K562 (cell line): ENCODE measurements at regions not wholly inside any gene's neighbourhood (a gene's known extent, or its start where the extent isn't known, plus 50 kb on each side); places are given as distances from the start of the nearest gene placed in this dataset.

ENCODE experiments used
- ATF1 ChIP-seq, 2 experiments: fragments of 450-650 bp in 1 of 2; IDR thresholded peaks; 2 replicates each; pipeline ENCODE4 v1.6.1; 2016; ENCODE audit warnings: missing compliant biosample characterization in 1 of 2, missing genetic modification characterization in 1 of 2
- CBX2 ChIP-seq: fragments of 200-600 bp; sonication (generic); IDR thresholded peaks from one replicate; pipeline ENCODE4 v1.6.1; 2012; ENCODE audit warnings: mild to moderate bottlenecking, low read length, inconsistent platforms; ENCODE audit not compliant: insufficient read depth, poor library complexity, severe bottlenecking
- CHD1 ChIP-seq: fragments of 200-600 bp; sonication (generic); IDR thresholded peaks from one replicate; pipeline ENCODE4 v1.6.1; 2012; ENCODE audit warnings: mild to moderate bottlenecking, moderate library complexity, low read length, inconsistent platforms
- CTCF ChIP-seq, 3 experiments: IDR thresholded peaks in 2 of 3; conservative IDR thresholded peaks in 1 of 3; 2 replicates each; pipeline ENCODE4 v1.5.1; 2011 to 2012; ENCODE audit warnings: low read length in 3 of 3, mild to moderate bottlenecking in 3 of 3, control low read depth in 2 of 3, improper control_type of control experiment in 1 of 3, inconsistent platforms in 1 of 3, low read depth in 1 of 3, mixed read lengths in 1 of 3, moderate library complexity in 1 of 3; ENCODE audit not compliant: insufficient read depth in 2 of 3
- CTCFL ChIP-seq: IDR thresholded peaks from 2 replicates; pipeline ENCODE4 v1.6.1; 2011; ENCODE audit warnings: borderline replicate concordance, low read depth, mild to moderate bottlenecking, moderate library complexity, low read length; ENCODE audit not compliant: insufficient read depth, poor library complexity, severe bottlenecking
- ERF ChIP-seq: fragments of 450-650 bp; formaldehyde crosslinking; IDR thresholded peaks from 2 replicates; pipeline ENCODE4 v1.4.0; 2020; ENCODE audit warnings: mild to moderate bottlenecking, mixed read lengths
- FOXM1 ChIP-seq, 2 experiments: fragments of 450-650 bp in 1 of 2; sonication (generic) in 1 of 2; formaldehyde crosslinking in 1 of 2; IDR thresholded peaks; 2 replicates each; pipeline versions ENCODE4 v1.6.1 to v1.9.0; 2017 to 2022; ENCODE audit warnings: low read depth in 2 of 2, mild to moderate bottlenecking in 2 of 2, missing genetic modification reagents in 1 of 2, moderate library complexity in 1 of 2
- MXI1 ChIP-seq: IDR thresholded peaks from 2 replicates; pipeline ENCODE4 v1.6.1; 2011; ENCODE audit warnings: low read depth, mild to moderate bottlenecking, improper control_type of control experiment, low read length
- NR4A1 ChIP-seq, 2 experiments: fragments of 250-450 bp in 1 of 2; fragments of 450-650 bp in 1 of 2; sonication (Bioruptor Pico) in 1 of 2; IDR thresholded peaks; 2 replicates each; pipeline versions ENCODE4 v1.4.0 to v1.6.1; 2016 to 2020; ENCODE audit warnings: mild to moderate bottlenecking in 2 of 2, missing compliant biosample characterization in 1 of 2, missing genetic modification characterization in 1 of 2, moderate library complexity in 1 of 2
- REST ChIP-seq, 2 experiments: fragments of 450-650 bp; formaldehyde crosslinking in 1 of 2; IDR thresholded peaks; 2 replicates each; pipeline versions ENCODE4 v1.4.0 to v1.6.1; 2014 to 2020; ENCODE audit warnings: mild to moderate bottlenecking in 2 of 2, borderline replicate concordance in 1 of 2, low read depth in 1 of 2
- TARDBP ChIP-seq: fragments of 450-650 bp; IDR thresholded peaks from 2 replicates; pipeline ENCODE4 v1.6.1; 2016
- ZNF707 ChIP-seq: fragments of 250-450 bp; sonication (Bioruptor Pico); conservative IDR thresholded peaks from 2 replicates; pipeline ENCODE4 v1.8.0; 2022; ENCODE audit warnings: inconsistent platforms, mild to moderate bottlenecking, moderate library complexity
- TF ChIP-seq, protein P1 (sequence below): fragments of 450-650 bp; formaldehyde crosslinking; IDR thresholded peaks from 2 replicates; pipeline ENCODE4 v1.4.0; 2020; ENCODE audit warnings: mild to moderate bottlenecking, moderate library complexity

DNA sequence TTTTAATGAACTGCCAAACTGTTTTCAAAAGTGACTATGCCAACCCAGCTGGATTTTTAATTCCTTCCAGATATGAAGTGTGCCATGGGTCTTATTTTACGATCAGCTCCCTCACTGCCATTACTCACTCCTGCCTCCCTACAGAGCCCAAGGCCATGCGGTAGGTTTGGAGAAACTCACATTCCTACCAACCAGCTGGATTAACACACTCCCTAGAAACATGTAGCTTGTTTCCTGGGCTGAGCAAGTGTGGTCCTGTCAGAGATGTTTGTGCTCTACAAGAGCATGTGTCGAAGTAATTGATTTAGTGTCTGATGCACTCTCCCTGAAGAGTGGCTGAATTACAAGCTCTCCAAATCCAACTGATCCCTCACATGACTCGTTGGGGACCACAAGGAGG lies 82.5 kb downstream of the SPP2 start:
- TF ChIP-seq REST (IDR thresholded peaks at IDR 0.05; ENCODE audit: borderline replicate concordance) = no peak
- no peak for TF ChIP-seq REST (CRISPR knock-in tag; IDR thresholded peaks at IDR 0.05; ENCODE audit: low read depth)
- no peak for TF ChIP-seq FOXM1 (IDR thresholded peaks at IDR 0.05; ENCODE audit: low read depth)
- TF ChIP-seq FOXM1 (CRISPR knock-in tag; IDR thresholded peaks at IDR 0.05; ENCODE audit: low read depth) = no peak
- no peak for TF ChIP-seq ZNF707 (CRISPR knock-in tag)
- no peak for TF ChIP-seq NR4A1 (CRISPR knock-in tag; IDR thresholded peaks at IDR 0.05)
- TF ChIP-seq NR4A1 (tag; IDR thresholded peaks at IDR 0.05) = no peak
- TF ChIP-seq ATF1 (CRISPR knock-in tag; IDR thresholded peaks at IDR 0.05) = no peak
- TF ChIP-seq ATF1 (tag; IDR thresholded peaks at IDR 0.05) = no peak
- no peak for TF ChIP-seq CTCF (IDR thresholded peaks at IDR 0.05 in 2 of 3, conservative IDR thresholded peaks at IDR 0.05 in 1 of 3; ENCODE audit: insufficient read depth in 2 of 3, low read depth in 1 of 3, low read length in 3 of 3)
- TF ChIP-seq ERF (CRISPR knock-in tag) = no peak
- no peak for TF ChIP-seq CHD1
- TF ChIP-seq MXI1 = no peak
- TF ChIP-seq, protein P1, sequence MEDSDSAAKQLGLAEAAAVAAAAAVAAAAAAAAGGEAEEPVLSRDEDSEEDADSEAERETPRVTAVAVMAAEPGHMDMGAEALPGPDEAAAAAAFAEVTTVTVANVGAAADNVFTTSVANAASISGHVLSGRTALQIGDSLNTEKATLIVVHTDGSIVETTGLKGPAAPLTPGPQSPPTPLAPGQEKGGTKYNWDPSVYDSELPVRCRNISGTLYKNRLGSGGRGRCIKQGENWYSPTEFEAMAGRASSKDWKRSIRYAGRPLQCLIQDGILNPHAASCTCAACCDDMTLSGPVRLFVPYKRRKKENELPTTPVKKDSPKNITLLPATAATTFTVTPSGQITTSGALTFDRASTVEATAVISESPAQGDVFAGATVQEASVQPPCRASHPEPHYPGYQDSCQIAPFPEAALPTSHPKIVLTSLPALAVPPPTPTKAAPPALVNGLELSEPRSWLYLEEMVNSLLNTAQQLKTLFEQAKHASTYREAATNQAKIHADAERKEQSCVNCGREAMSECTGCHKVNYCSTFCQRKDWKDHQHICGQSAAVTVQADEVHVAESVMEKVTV (CRISPR knock-in tag) = no peak
- no peak for TF ChIP-seq CBX2
- TF ChIP-seq CTCFL = no peak
- TF ChIP-seq TARDBP = no peak
